GM21717 (cell line): ENCODE measurements at regions not wholly inside any gene's neighbourhood (a gene's known extent, or its start where the extent isn't known, plus 50 kb on each side); places are given as distances from the start of the nearest gene placed in this dataset.
"Not testable (repeated sequence)": the region's sequence is repeated elsewhere in the genome, so short reads cannot be mapped to it uniquely, and the experiment has no call there.

Experiments
- ATAC-seq: cut with Tn5 transposase; IDR thresholded peaks from one replicate; pipeline ENCODE4 v1.9.1; 2021; ENCODE audit warnings: mild to moderate bottlenecking, moderate library complexity; ENCODE audit not compliant: unreplicated experiment

DNA sequence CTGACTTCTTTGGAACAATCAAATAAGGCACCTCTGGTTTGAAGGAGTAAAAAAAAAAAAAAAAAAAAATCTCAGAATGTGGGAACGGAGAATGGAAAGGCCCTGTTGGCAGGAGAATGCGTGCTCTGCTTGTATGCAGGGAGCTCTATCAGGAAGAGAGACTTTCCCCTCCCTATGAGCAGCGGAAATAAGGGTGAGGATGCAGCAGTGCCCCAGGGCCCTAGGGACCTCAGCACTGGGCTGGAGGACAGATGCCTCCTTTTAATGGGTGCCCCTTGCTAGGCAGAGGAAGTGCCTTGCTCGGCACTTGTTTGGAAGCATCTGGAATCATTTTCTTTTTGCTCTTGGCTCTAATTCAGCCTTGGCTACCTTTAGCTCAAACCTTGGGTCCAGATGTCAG, 283.4 kb upstream of the NBPF12 start:
- not testable (repeated sequence) for ATAC-seq

DNA sequence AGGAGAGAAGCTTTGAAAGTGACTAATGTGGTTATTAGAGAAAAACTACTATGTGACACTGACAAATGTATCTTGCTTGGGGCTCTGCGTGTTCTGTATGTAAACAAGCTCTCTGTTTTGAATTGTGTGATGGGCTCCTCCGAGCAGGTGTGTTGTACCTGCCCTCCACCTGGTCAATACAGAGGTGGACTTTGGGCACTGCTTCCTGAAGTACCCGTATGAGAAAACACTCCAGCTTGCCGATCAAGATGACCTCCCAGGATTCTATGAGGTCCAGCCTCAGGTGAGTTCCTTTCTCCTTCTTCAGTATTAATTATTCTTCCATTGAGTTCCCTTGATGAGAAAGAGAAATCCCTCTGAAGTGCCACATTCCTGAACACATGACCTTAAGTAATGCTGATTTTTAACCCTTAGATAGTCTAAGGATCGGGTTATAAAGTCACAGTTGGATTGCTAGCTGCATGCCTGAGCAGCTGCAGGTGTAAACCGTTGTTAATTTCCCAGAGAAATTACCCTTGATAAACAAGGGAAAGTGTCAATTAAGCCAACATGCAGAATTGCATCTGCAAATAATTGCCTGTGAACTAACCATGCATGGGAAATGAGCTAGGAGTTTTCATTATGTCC, 292.0 kb upstream of the NBPF12 start:
- ATAC-seq, result not testable (repeated sequence)

DNA sequence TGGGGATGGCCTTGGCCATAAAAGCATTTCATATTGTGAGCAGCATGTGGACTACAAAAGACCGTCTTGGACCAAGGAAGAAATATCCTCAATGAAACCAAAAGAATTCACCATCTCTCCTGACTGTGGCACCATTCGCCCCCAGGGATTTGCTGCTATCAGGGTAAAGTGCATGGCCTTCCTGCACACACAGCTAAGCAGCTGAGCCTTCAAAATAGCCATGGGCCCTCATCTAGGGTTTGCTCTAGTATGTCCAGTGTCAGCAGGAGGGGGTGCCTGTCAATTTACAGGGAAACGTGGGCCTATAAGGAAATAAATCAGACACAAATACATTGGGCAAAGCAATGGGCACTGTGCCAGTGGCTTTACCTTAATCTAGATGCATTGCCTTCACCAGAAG, 296.6 kb upstream of the NBPF12 start:
- not testable (repeated sequence) for ATAC-seq

DNA sequence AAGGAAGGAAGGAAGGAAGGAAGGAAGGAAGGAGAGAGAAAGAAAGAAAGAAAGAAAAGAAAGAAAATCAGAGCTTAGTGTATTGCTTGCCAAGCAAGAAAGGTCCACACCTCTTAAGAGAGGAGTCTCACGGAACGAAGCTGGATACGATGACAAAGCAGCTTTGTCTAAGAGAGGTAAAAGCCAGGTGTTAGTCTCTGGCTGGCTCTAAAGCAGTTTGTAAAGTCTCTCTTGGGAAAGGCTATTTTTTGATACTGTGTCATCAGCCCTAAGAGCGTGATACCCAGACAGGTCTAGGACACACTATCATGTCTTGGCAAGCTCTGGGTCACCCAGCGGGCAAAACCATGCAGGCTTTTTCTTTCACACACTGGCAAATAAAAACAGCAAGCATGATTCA, 297.5 kb upstream of the NBPF12 start:
- ATAC-seq, result not testable (repeated sequence)

DNA sequence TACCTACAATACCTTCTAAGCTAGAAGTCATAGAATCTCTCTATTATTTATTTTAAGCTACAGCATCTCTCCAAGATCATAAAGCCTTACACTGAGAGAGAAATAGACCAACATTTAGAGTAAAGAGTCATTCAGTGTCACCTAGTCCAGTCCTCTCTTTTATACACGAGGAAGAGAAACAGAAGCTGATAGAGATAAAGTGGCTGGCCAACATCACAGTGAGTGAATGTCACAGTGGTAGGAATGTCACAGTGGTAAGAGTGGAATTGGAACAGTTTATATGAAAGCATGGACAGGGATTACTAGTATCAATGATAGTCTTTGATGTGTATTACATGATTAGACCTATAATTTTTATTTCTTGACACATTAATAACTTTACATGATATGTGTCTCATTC, 307.8 kb upstream of the NBPF12 start:
- not testable (repeated sequence) for ATAC-seq

DNA sequence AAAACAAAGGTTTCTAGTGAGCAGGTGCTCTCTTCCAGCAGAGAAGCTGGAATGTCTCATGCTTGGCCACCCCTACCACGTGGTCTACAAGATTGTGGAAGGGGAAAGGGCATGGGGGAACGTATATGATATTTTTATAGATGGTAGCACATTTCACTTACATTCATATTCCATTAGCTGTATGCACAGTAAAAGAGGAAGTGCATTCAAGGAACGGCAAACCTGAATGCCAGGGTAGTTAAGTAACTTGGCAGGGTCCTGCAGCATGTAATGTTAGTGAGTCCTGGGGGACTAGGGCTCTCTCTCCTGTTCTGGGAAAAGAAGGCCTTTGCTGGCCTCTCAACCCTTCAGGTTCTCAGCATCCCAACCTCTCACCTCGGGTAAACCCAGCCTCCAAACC, 319.5 kb upstream of the NBPF12 start:
- not testable (repeated sequence) for ATAC-seq

DNA sequence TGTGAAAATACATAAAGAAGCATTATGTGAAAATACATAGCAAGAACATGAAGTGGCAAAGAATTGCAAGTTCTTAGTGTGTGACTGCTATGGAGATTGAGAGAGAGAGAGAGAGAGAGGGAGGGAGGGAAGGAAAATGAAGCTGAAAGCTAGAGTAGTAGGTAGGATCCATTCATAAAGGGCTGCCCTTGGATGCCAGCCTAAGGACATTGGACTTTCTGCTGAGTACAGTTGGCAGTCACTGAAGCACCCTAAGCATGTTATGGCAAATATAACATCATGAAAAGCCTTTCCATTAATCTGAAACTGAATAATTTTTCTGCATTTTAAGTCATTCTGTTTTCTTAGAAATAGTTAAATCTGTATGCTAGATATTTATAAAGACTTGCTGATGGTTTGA, 333.4 kb upstream of the NBPF12 start:
- not testable (repeated sequence) for ATAC-seq

DNA sequence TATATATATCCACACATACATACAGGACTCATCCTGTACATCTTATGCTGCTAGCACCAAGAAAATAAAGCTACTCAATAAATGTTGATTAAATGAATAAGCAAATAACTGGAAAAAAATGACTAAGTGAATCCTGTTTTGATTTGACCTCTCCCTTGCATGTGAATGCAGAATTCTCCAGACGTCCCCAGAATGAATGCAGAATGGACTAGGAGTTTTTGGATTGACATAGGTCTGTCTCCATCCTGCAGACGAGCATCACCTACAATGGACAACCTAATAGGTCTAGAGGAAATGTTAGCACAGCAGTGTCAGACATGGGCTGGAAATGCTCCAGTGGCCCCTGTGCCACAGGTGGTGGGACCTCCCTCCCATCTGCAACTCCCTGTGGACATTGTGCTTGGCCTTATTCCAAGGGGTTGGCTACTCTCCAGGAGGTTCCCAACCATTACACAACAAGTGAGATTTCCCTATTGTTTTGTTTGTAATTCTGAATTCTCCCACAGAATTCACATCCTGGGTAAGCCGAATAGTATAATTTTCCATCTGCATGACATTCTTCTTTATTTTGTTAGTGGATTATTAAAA, 337.3 kb upstream of the NBPF12 start:
- not testable (repeated sequence) for ATAC-seq

DNA sequence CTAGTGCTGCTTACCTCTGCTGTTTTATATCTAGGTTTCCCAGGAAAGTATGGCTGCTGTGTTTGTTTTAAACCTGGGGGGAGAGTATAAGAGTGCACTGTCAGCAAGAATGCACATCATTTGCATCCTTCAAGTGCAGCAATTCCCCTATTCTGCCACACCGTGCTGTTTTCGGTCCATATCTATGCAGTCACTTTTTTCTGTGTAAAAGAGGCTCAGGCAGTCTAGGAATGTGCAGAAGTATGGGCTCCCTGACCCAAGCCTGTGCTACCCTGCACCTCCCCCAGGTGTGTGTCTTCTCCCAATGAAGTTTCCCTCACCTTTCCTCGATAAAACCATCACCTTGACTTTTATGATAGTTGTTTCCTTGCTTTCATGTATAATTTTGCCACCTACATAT, 338.2 kb upstream of the NBPF12 start:
- ATAC-seq, result not testable (repeated sequence)

DNA sequence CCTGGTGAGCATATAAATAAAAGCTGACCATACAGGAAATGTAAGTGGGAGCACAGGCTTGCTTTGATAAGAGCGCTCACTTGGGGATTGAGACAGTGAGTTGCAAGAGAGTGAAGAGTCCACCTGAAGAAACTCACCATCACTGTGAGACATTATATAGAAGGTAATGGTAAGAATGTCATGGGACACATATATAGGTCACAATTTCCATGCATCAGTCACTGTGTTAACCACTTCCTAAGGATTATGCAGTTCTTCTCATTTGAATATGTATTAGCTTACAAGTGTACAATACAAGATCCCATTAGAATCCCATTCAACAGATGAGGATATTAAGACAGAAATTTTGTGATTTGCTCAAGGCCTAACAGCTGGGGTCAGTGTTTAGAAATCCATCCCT, 352.4 kb upstream of the NOTCH2NLA start:
- not testable (repeated sequence) for ATAC-seq

DNA sequence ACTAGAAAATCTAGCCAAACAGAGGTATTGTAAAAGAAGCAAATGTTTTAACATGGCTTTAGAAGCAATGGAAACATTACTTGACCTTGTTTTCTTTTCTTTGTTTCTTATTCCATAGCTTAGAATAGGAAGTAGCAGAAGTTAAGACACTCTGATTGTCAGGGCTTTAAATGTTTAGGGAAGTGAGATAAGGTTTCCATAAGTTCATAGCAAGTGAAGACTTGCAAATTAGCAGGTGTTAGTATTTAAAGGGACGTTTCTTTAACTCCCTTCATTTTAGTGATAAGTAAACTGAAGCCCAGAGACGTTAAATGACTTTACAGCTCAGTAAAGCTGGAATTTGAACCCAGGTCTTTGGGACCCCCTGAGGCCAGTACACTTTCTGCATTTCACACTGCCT, 338.7 kb upstream of the NOTCH2NLA start:
- not testable (repeated sequence) for ATAC-seq

DNA sequence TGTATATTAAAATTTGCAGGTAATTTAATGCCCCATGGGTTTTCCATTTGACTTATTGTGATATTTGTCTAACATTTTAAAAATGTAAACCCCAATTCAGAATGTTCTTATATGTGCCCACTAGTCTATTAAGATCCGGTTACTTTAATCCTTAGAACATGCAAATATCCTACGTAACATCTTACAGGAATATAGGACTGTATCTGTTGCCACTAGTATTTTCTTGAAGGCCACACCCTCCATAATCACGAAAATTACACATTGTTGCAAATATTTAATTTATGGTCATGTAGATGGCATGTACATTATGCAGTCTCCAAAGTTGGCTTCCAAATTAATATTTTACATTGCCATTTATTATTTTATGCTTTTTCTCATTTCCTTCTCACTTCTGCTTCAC, 329.2 kb upstream of the NOTCH2NLA start:
- not testable (repeated sequence) for ATAC-seq

DNA sequence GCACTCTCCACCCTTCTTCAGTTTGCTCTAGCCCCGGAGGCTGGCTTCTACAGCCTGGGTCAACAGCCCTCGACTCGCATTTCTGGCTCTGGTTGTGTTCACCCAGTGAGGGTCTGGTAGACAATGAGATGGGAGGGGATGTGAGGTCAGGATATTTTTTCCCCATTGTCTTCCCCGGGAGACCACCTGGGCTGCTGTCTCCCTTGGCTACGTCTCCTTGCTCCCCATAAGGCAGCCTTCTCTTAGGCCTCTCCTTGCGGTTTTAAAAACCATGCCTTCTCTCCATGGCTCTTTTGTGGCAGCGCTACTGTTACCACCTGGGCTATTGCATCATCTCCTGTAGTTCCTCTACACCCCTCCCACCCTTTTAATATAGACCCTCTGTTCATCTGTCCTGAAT, 327.6 kb upstream of the NOTCH2NLA start:
- ATAC-seq, result not testable (repeated sequence)

DNA sequence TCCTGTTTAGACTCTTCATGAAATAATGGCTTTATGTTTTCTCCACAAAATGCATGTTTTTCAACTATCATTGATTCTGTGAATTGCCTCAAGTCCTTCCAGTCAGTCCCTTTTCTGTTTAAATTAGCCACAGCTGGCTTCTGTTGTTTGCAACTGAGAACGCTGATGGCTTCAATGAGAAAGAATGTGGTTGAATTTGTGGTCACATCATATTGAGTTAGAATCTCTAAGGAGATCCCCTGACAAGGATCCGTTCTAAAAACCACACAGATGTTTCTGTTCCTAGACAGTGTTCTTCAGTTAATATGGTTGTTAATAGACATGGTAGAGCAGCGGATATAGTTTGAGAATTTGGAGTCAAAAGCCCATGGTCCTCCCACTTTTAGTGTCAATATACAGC, 323.6 kb upstream of the NOTCH2NLA start:
- ATAC-seq, result not testable (repeated sequence)

DNA sequence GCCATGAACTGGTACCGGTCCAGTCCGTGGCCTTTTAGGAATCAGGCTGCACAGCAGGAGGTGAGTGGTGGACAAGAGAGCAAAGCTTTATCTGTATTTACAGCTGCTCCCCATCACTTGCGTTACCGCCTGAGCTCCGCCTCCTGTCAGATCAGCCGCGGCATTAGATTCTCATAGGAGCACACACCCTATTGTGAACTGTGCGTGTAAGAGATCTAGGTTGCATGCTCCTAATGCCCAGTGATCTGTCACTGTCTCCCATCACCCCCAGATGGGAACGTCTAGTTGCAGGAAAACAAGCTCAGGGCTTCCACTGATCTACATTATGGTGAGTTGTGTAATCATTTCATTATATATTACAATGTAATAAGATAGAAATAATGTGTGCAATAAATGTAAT, 319.9 kb upstream of the NOTCH2NLA start:
- not testable (repeated sequence) for ATAC-seq

DNA sequence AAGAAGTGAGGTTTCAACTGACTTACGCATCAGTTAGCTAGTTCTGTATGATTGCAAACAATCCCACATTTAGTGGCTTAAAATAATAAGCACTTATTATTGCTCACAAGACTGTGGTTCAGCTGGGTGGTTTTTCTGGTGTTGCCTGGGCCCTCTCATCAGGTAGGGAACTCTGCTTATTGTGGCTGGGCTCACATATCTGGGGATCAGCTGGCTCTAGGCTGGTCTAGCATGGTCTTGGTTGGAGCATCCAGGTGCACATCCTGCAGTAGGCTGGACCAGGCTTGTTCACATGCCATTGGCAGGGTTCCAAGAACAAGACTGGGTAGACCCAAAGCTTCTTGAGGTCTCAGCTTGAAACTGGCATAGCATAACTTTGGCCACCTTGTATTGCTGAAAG, 317.4 kb upstream of the NOTCH2NLA start:
- not testable (repeated sequence) for ATAC-seq

DNA sequence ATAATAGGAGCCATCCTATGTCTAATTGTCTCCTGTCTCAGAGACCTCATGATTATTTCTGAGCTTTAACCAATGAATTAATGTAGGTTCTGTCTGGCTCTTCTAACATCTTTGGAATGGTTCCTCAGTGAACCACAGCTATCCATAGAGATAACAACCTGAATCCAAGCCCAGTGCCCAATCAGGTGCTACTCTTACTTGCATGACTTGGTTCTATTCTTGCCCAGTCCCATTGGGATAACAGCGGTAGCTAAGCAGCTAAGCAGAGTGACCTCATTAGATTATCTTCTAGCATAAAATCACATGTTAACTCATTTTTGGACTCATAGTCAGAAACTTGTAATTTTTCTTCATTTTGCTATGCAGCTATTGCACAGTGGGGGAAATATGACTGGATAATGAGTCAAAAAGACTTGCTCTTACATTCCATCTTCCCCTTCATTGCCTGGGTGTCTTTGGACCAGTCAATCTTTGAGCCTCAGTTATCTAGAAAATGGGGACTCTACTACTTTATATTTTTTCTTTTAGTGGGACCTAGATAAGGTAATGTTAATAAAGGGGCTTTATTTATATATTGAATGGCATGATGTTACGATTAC, 309.1 kb upstream of the NOTCH2NLA start:
- ATAC-seq, result not testable (repeated sequence)

DNA sequence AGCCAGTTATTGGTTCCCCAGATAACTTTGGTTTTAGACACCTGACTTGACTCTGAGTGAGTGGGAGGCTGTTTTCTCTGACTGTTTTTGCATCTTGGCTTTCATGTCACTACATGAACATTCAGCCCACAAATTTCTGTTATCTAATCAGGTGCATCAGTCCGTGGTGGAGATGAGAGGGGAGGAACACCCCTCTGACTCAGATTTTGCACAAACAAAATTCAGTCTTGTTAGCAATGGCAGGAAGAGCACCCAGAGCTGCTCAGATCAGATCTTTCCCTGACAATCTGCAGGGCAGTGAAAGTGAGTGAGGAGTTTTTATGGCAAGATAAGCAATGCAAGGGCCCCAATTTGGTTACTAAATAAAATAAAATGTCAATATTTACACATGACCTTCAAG, 307.2 kb upstream of the NOTCH2NLA start:
- ATAC-seq, result not testable (repeated sequence)

DNA sequence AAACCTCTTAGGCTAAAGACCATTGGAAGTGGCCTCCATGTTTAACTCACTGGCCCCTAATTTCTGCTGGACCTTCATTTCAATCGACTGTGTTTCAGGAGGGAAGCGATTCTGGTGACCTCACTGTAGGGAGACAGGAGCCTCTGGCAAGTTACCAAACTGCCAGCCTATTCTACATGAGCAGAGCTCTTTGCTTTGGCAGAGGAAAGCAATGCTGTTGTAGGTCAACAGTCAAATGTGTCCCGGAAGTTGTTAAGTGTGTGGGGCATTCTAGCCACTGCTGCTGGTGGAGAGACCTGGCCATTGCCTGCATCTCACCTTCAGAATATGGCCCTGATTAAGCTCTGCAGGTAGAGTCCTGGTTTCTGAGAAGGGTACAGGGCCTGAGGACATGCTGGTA, 306.8 kb upstream of the NOTCH2NLA start:
- not testable (repeated sequence) for ATAC-seq

DNA sequence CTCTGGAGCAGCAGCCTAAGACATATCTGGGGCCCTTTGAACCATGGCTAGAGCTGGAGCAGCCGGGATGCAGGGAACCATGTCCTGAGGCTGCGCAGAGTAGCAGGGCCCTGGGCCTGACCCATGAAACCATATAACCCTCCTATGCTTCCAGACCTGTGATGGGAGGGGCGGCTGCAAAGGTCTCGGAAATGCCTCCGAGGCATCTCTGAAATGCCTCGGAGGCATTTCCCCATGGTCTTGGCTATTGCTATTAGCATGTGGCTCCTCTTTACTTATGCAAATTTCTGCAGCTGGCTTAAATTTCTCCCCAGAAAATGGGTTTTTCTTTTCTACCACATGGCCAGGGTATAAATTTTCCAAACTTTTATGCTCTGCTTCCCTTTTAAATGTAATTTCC, 302.1 kb upstream of the NOTCH2NLA start:
- ATAC-seq, result not testable (repeated sequence)

DNA sequence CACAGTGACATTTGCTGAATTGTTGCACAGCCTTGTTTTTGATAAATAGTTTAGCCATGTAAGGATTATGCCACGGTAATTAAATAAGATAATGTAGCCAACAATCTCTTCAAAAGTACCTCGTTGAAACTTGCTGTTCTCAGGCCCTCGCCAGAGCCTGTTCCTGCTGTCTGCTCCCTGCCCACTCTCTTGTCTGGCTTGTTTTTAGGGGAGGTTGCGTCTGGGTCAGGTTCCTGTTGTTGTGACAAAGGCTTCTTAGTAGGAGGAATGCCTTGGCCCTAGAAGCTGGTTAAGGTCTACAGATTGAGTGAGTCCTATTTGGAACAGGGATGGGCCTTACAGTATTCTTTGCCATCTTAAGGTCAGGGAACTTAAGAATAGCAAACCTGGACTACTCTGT, 294.0 kb upstream of the NOTCH2NLA start:
- not testable (repeated sequence) for ATAC-seq

DNA sequence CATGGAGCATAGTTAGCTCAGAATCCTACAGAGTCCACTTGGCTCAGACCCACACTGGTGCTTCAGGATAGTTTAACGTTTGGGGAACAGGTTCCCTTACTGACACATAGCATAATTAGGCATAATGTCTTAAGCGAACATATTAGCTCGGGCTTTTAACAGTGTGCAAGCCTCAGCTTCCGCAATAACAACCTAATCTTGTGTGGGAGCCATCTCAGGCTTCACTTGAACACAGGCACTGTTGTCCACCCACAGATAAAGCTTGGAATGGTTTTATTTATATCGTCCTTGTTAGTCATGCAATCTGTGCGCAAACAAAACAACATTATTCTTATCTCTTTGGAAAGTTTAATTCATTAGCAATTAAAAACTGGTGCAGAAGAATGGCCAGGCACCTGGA, 293.5 kb upstream of the NOTCH2NLA start:
- not testable (repeated sequence) for ATAC-seq
